ENCODE measurements at regions not wholly inside any gene's neighbourhood (a gene's known extent, or its start where the extent isn't known, plus 50 kb on each side); places are given as distances from the start of the nearest gene placed in this dataset.

GRCh38 chr17:15892244-15892643 is 52.7 kb upstream of the ADORA2B start:
- Mint-ChIP-seq H3K27me3 (ENCODE audit: low read depth, unreplicated experiment) (peaks cover 4% of the 10 kb centered on the region), H3K4me1 (ENCODE audit: low read depth, unreplicated experiment) (no peaks in the 10 kb centered on the region), H3K9me3 (ENCODE audit: unreplicated experiment) (no peaks in the 10 kb centered on the region), H3K27ac (ENCODE audit: unreplicated experiment) (no peak overlapping the region), H3K36me3 (ENCODE audit: low read depth, unreplicated experiment) (no peaks in the 10 kb centered on the region), H3K4me3 (ENCODE audit: unreplicated experiment) (no peak overlapping the region)
- Histone ChIP-seq H3K79me2 (ENCODE audit: insufficient read depth, low read length) (no peaks in the 10 kb centered on the region), H3K36me3 (ENCODE audit: insufficient read depth, low read length) (no peaks in the 10 kb centered on the region), H3K27me3 (ENCODE audit: insufficient read depth, low read length) (no peaks in the 10 kb centered on the region), H4K20me1 (ENCODE audit: insufficient read depth, low read length) (no peaks in the 10 kb centered on the region), H3K27ac (ENCODE audit: low read depth, low read length) (peak overlapping the region; percentile 34), H2AFZ (ENCODE audit: low read depth, low read length) (no peak overlapping the region), H3K9me3 (ENCODE audit: insufficient read depth, low read depth, low read length) (no peaks in the 10 kb centered on the region), H3K4me3 (ENCODE audit: insufficient read depth, low read depth, low read length) (no peak overlapping the region), H3K4me1 (ENCODE audit: insufficient read depth, low read length) (peaks cover 5% of the 10 kb centered on the region), H3K9ac (ENCODE audit: low read length) (no peak overlapping the region), H3K4me2 (ENCODE audit: low read length) (peak overlapping the region; percentile 51)
- no peak for TF ChIP-seq EZH2 (IDR thresholded peaks at IDR 0.05; ENCODE audit: insufficient read depth, low read length)
- TF ChIP-seq, protein P1, sequence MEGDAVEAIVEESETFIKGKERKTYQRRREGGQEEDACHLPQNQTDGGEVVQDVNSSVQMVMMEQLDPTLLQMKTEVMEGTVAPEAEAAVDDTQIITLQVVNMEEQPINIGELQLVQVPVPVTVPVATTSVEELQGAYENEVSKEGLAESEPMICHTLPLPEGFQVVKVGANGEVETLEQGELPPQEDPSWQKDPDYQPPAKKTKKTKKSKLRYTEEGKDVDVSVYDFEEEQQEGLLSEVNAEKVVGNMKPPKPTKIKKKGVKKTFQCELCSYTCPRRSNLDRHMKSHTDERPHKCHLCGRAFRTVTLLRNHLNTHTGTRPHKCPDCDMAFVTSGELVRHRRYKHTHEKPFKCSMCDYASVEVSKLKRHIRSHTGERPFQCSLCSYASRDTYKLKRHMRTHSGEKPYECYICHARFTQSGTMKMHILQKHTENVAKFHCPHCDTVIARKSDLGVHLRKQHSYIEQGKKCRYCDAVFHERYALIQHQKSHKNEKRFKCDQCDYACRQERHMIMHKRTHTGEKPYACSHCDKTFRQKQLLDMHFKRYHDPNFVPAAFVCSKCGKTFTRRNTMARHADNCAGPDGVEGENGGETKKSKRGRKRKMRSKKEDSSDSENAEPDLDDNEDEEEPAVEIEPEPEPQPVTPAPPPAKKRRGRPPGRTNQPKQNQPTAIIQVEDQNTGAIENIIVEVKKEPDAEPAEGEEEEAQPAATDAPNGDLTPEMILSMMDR (IDR thresholded peaks at IDR 0.05; ENCODE audit: insufficient read depth, low read depth, low read length) = no peak
- DNase-seq (ENCODE audit: low read depth) (no peak), FAIRE-seq (no peak)

- Mint-ChIP-seq H3K9me3 (ENCODE audit: unreplicated experiment) (no peaks in the 10 kb centered on the region), H3K4me1 (ENCODE audit: low read depth, unreplicated experiment) (no peaks in the 10 kb centered on the region), H3K4me3 (ENCODE audit: unreplicated experiment) (no peak overlapping the region), H3K27ac (ENCODE audit: unreplicated experiment) (no peak overlapping the region), H3K36me3 (ENCODE audit: low read depth, unreplicated experiment) (no peaks in the 10 kb centered on the region), H3K27me3 (ENCODE audit: low read depth, unreplicated experiment) (peaks cover 4% of the 10 kb centered on the region)
- Histone ChIP-seq H3K4me2 (ENCODE audit: low read length) (peak overlapping the region; percentile 51), H3K79me2 (ENCODE audit: insufficient read depth, low read length) (no peaks in the 10 kb centered on the region), H4K20me1 (ENCODE audit: insufficient read depth, low read length) (no peaks in the 10 kb centered on the region), H3K9me3 (ENCODE audit: insufficient read depth, low read depth, low read length) (no peaks in the 10 kb centered on the region), H3K27me3 (ENCODE audit: insufficient read depth, low read length) (no peaks in the 10 kb centered on the region), H3K27ac (ENCODE audit: low read depth, low read length) (peak overlapping the region; percentile 34), H3K4me3 (ENCODE audit: insufficient read depth, low read depth, low read length) (no peak overlapping the region), H2AFZ (ENCODE audit: low read depth, low read length) (no peak overlapping the region), H3K36me3 (ENCODE audit: insufficient read depth, low read length) (no peaks in the 10 kb centered on the region), H3K9ac (ENCODE audit: low read length) (peak overlapping the region; percentile 38), H3K4me1 (ENCODE audit: insufficient read depth, low read length) (peaks cover 5% of the 10 kb centered on the region)
- TF ChIP-seq, protein P1 (IDR thresholded peaks at IDR 0.05; ENCODE audit: insufficient read depth, low read depth, low read length) = no peak
- no peak for TF ChIP-seq EZH2 (IDR thresholded peaks at IDR 0.05; ENCODE audit: insufficient read depth, low read length)
- no peak for FAIRE-seq
- DNase-seq (ENCODE audit: low read depth) = peak; percentile 90
Observed at GRCh38 chr17:15892731-15893657, 51.9 kb upstream of the ADORA2B start.

- peaks cover 4% of the 10 kb centered on the region for H3K27me3 Mint-ChIP-seq (ENCODE audit: low read depth, unreplicated experiment)
- peak overlapping the region; percentile 29 for H3K27ac ChIP-seq (ENCODE audit: low read depth, low read length)
- H3K9me3 ChIP-seq (ENCODE audit: insufficient read depth, low read depth, low read length) = no peaks in the 10 kb centered on the region
- no peaks in the 10 kb centered on the region for H4K20me1 ChIP-seq (ENCODE audit: insufficient read depth, low read length)
- H3K9me3 Mint-ChIP-seq (ENCODE audit: unreplicated experiment) = no peaks in the 10 kb centered on the region
- no peak overlapping the region for H3K4me3 ChIP-seq (ENCODE audit: insufficient read depth, low read depth, low read length)
- no peak overlapping the region for H2AFZ ChIP-seq (ENCODE audit: low read depth, low read length)
- H3K4me1 Mint-ChIP-seq (ENCODE audit: low read depth, unreplicated experiment) = no peaks in the 10 kb centered on the region
- no peaks in the 10 kb centered on the region for H3K36me3 ChIP-seq (ENCODE audit: insufficient read depth, low read length)
- DNase-seq (ENCODE audit: low read depth) (peak; percentile 31), FAIRE-seq (no peak)
- H3K4me1 ChIP-seq (ENCODE audit: insufficient read depth, low read length) = peaks cover 5% of the 10 kb centered on the region
- H3K9ac ChIP-seq (ENCODE audit: low read length) = peak overlapping the region; percentile 38
- no peaks in the 10 kb centered on the region for H3K27me3 ChIP-seq (ENCODE audit: insufficient read depth, low read length)
- no peaks in the 10 kb centered on the region for H3K36me3 Mint-ChIP-seq (ENCODE audit: low read depth, unreplicated experiment)
- H3K79me2 ChIP-seq (ENCODE audit: insufficient read depth, low read length) = no peaks in the 10 kb centered on the region
- H3K4me3 Mint-ChIP-seq (ENCODE audit: unreplicated experiment) = no peak overlapping the region
- H3K27ac Mint-ChIP-seq (ENCODE audit: unreplicated experiment) = no peak overlapping the region
- TF ChIP-seq, protein P1 (IDR thresholded peaks at IDR 0.05; ENCODE audit: insufficient read depth, low read depth, low read length) = no peak
- no peak for TF ChIP-seq EZH2 (IDR thresholded peaks at IDR 0.05; ENCODE audit: insufficient read depth, low read length)
- H3K4me2 ChIP-seq (ENCODE audit: low read length) = peak overlapping the region; percentile 51
Observed at GRCh38 chr17:15893658-15894024, 51.3 kb upstream of the ADORA2B start.
